CD14-positive monocyte (primary cell): ENCODE measurements at regions not wholly inside any gene's neighbourhood (a gene's known extent, or its start where the extent isn't known, plus 50 kb on each side); places are given as distances from the start of the nearest gene placed in this dataset.

Experiments used
- DNase-seq, 3 donors: peaks; one replicate each; pipeline ENCODE4 v3.0.0-alpha.2; 2011 to 2022
- H2AFZ ChIP-seq: 2 replicates; pipeline ENCODE4 v1.6.0; 2012; ENCODE audit warnings: mild to moderate bottlenecking, low read depth, low read length, inconsistent platforms; ENCODE audit not compliant: insufficient read depth, poor library complexity, severe bottlenecking
- H3K27ac ChIP-seq, 2 donors: 1 replicate in 1 of 2; 2 replicates in 1 of 2; pipeline ENCODE4 v1.5.1; 2012 to 2013; ENCODE audit warnings: low read length in 2 of 2, control low read depth in 1 of 2, inconsistent platforms in 1 of 2, low read depth in 1 of 2, mild to moderate bottlenecking in 1 of 2
- H3K27me3 ChIP-seq, 2 donors: one replicate each; pipeline versions ENCODE4 v1.6.0 to v1.6.1; 2011 to 2013; ENCODE audit warnings: low read length in 2 of 2; ENCODE audit not compliant: control insufficient read depth in 2 of 2, insufficient read depth in 2 of 2
- H3K36me3 ChIP-seq, 2 donors: replicated peaks in 1 of 2; 1 replicate in 1 of 2; 2 replicates in 1 of 2; pipeline versions ENCODE4 v1.5.1 to v1.6.1; 2012 to 2013; ENCODE audit warnings: low read length in 2 of 2, control low read depth in 1 of 2, inconsistent platforms in 1 of 2, mild to moderate bottlenecking in 1 of 2; ENCODE audit not compliant: insufficient read depth in 2 of 2, control insufficient read depth in 1 of 2
- H3K4me1 ChIP-seq, 2 donors: 1 replicate in 1 of 2; 2 replicates in 1 of 2; pipeline versions ENCODE4 v1.5.1 to v1.6.1; 2012 to 2013; ENCODE audit warnings: low read length in 2 of 2, control low read depth in 1 of 2, inconsistent platforms in 1 of 2, mild to moderate bottlenecking in 1 of 2, moderate library complexity in 1 of 2; ENCODE audit not compliant: insufficient read depth in 2 of 2, control insufficient read depth in 1 of 2
- H3K4me2 ChIP-seq: replicated peaks from 2 replicates; pipeline ENCODE3; 2012; ENCODE audit warnings: low read length, moderate library complexity, mild to moderate bottlenecking; ENCODE audit not compliant: poor library complexity, severe bottlenecking; ENCODE audit errors: extremely low read depth
- H3K4me3 ChIP-seq, 3 experiments: fragments of 200-600 bp in 1 of 3; sonication (generic) in 1 of 3; replicated peaks in 1 of 3; 1 replicate in 2 of 3; 2 replicates in 1 of 3; pipeline ENCODE4 v1.5.1; 2011 to 2013; ENCODE audit warnings: low read length in 3 of 3, mild to moderate bottlenecking in 3 of 3, control low read depth in 2 of 3, low read depth in 2 of 3, inconsistent platforms in 1 of 3, moderate library complexity in 1 of 3
- H3K79me2 ChIP-seq: 2 replicates; pipeline ENCODE4 v1.6.0; 2012; ENCODE audit warnings: mild to moderate bottlenecking, control low read depth, inconsistent platforms, low read length, moderate library complexity; ENCODE audit not compliant: insufficient read depth
- H3K9ac ChIP-seq: 2 replicates; pipeline ENCODE4 v1.6.0; 2017; ENCODE audit warnings: low read length, mild to moderate bottlenecking; ENCODE audit not compliant: insufficient read depth, poor library complexity, severe bottlenecking
- H3K9me3 ChIP-seq, 2 donors: replicated peaks in 1 of 2; 1 replicate in 1 of 2; 2 replicates in 1 of 2; pipeline versions ENCODE4 v1.5.1 to v1.6.1; 2012 to 2013; ENCODE audit warnings: low read length in 2 of 2, control low read depth in 1 of 2; ENCODE audit not compliant: control insufficient read depth in 1 of 2, insufficient read depth in 1 of 2
- H4K20me1 ChIP-seq: 2 replicates; pipeline ENCODE4 v1.6.0; 2012; ENCODE audit warnings: mild to moderate bottlenecking, low read length, control low read depth, moderate library complexity; ENCODE audit not compliant: insufficient read depth
- H3K27ac Mint-ChIP-seq, 7 donors: one replicate each; pipeline ENCODE4 v1.8.0; 2020; ENCODE audit warnings: mild to moderate bottlenecking in 7 of 7, mixed read lengths in 7 of 7, moderate library complexity in 6 of 7, inconsistent platforms in 2 of 7
- H3K27me3 Mint-ChIP-seq, 3 donors: one replicate each; pipeline ENCODE4 v1.8.0; 2021 to 2022; ENCODE audit warnings: low read depth in 3 of 3, mild to moderate bottlenecking in 3 of 3, mixed read lengths in 3 of 3, moderate library complexity in 3 of 3, inconsistent platforms in 1 of 3
- H3K36me3 Mint-ChIP-seq, 2 donors: one replicate each; pipeline ENCODE4 v1.8.0; 2020; ENCODE audit warnings: mixed read lengths in 2 of 2, inconsistent platforms in 1 of 2, mild to moderate bottlenecking in 1 of 2
- H3K4me1 Mint-ChIP-seq: one replicate; pipeline ENCODE4 v1.8.0; 2020; ENCODE audit warnings: mild to moderate bottlenecking, mixed read lengths
- H3K4me3 Mint-ChIP-seq, 2 donors: one replicate each; pipeline ENCODE4 v1.8.0; 2020; ENCODE audit warnings: mild to moderate bottlenecking in 2 of 2, mixed read lengths in 2 of 2, moderate library complexity in 1 of 2
- H3K9me3 Mint-ChIP-seq, 7 donors: one replicate each; pipeline ENCODE4 v1.8.0; 2020 to 2022; ENCODE audit warnings: mixed read lengths in 7 of 7, mild to moderate bottlenecking in 6 of 7, moderate library complexity in 6 of 7, inconsistent platforms in 2 of 7
- CTCF ChIP-seq: fragments of 200-600 bp; IDR thresholded peaks from one replicate; pipeline ENCODE4 v1.8.0; 2022; ENCODE audit warnings: antibody characterized with exemption, mild to moderate bottlenecking
- WGBS: methylation state at CpG from one replicate; pipeline ENCODE4 v1.1.5; 2013; ENCODE audit warnings: missing lambda C conversion rate; ENCODE audit not compliant: insufficient coverage; 5-methylcytosine and 5-hydroxymethylcytosine counted together
- intact Hi-C, 2 donors: fragments of 100-400 bp; cut with micrococcal nuclease; formaldehyde crosslinking; loops; one replicate each; pipeline versions ENCODE4 v1.15.0 to v1.15.1; 2023

GRCh38 chr16:80862160-80862705, 57.8 kb upstream of the CDYL2 start:
- H3K27me3 Mint-ChIP-seq, result peaks cover 6 to 7% (median 6%) of the 10 kb centered on the region in 3 donors
- H3K4me1 Mint-ChIP-seq, result no peaks in the 10 kb centered on the region
- H3K4me1 ChIP-seq, result no peaks in the 10 kb centered on the region
- no peak overlapping the region for H3K9ac ChIP-seq
- H3K9me3 Mint-ChIP-seq, result peaks cover 3 to 20% (median 9%) of the 10 kb centered on the region in 7 donors
- no peaks in the 10 kb centered on the region for H3K79me2 ChIP-seq
- TF ChIP-seq CTCF, result no peak
- no peaks in the 10 kb centered on the region for H3K36me3 ChIP-seq
- 0% methylated on average over 1 of the region's 3 CpGs for WGBS
- no peak overlapping the region for H3K27ac ChIP-seq
- intact Hi-C loops, result no loop called here
- peak overlapping the region in 1 of 2 donors; percentile 28 for H3K4me3 Mint-ChIP-seq
- H3K36me3 Mint-ChIP-seq, result no peaks in the 10 kb centered on the region
- no peaks in the 10 kb centered on the region for H4K20me1 ChIP-seq
- H3K27ac Mint-ChIP-seq, result no peak overlapping the region
- DNase-seq, result no peak
- H3K27me3 ChIP-seq, result no peaks in the 10 kb centered on the region
- H2AFZ ChIP-seq, result peak overlapping the region; percentile 3
- H3K4me2 ChIP-seq, result no peak overlapping the region
- no peaks in the 10 kb centered on the region for H3K9me3 ChIP-seq
- H3K4me3 ChIP-seq, result no peak overlapping the region
